T-cell (primary cell): ENCODE measurements at regions not wholly inside any gene's neighbourhood (a gene's known extent, or its start where the extent isn't known, plus 50 kb on each side); places are given as distances from the start of the nearest gene placed in this dataset.

Source experiments
- ATAC-seq, 4 experiments: fragments of 200-7000 bp in 3 of 4; fragments of 150-1000 bp in 1 of 4; cut with Tn5 transposase; replicated peaks in 1 of 4; 1 replicate in 3 of 4; 2 replicates in 1 of 4; pipeline ENCODE4 v1.10.0; 2021; ENCODE audit warnings: moderate library complexity in 3 of 4, mild to moderate bottlenecking in 2 of 4, moderate number of reproducible peaks in 1 of 4
- CTCF ChIA-PET, 2 donors: fragments of 300-600 bp; sonication (Branson Sonifier 250); formaldehyde crosslinking; loops; one replicate each; lab custom pipeline; 2022; ENCODE audit warnings: antibody characterized with exemption in 2 of 2; lab: Charles Lee
- POLR2A ChIA-PET, 2 donors: fragments of 300-600 bp; sonication (Branson Sonifier 250); formaldehyde crosslinking; loops; one replicate each; lab custom pipeline; 2022; ENCODE audit warnings: antibody characterized with exemption in 2 of 2; lab: Charles Lee
- DNase-seq, 35 experiments: peaks; one replicate each; pipeline versions ENCODE4 v3.0.0 to v3.0.0-alpha.2; 2013 to 2023
- H3K27ac ChIP-seq: one replicate; pipeline ENCODE4 v1.5.1; 2013; ENCODE audit warnings: low read length
- H3K27me3 ChIP-seq, 2 experiments: replicated peaks in 1 of 2; 1 replicate in 1 of 2; 2 replicates in 1 of 2; pipeline versions ENCODE4 v1.6.1 to v1.7.0; 2013; ENCODE audit warnings: low read length in 1 of 2, mixed read lengths in 1 of 2; ENCODE audit not compliant: control insufficient read depth in 2 of 2, insufficient read depth in 2 of 2; ENCODE audit errors: extremely low read depth in 1 of 2
- H3K36me3 ChIP-seq, 2 donors: 1 replicate in 1 of 2; 2 replicates in 1 of 2; pipeline versions ENCODE4 v1.6.1 to v1.7.0; 2013; ENCODE audit warnings: low read length in 1 of 2; ENCODE audit not compliant: control insufficient read depth in 2 of 2, insufficient read depth in 1 of 2; ENCODE audit errors: extremely low read depth in 1 of 2
- H3K4me1 ChIP-seq, 2 experiments: 1 replicate in 1 of 2; 2 replicates in 1 of 2; pipeline versions ENCODE4 v1.6.1 to v1.7.0; 2013; ENCODE audit warnings: low read length in 2 of 2, mixed read lengths in 1 of 2; ENCODE audit not compliant: insufficient read depth in 2 of 2, control insufficient read depth in 1 of 2; ENCODE audit errors: extremely low read depth in 1 of 2
- H3K4me3 ChIP-seq, 2 donors: 1 replicate in 1 of 2; 2 replicates in 1 of 2; pipeline versions ENCODE4 v1.5.1 to v1.7.0; 2013; ENCODE audit warnings: mild to moderate bottlenecking in 2 of 2, low read length in 1 of 2, moderate library complexity in 1 of 2; ENCODE audit not compliant: control insufficient read depth in 1 of 2; ENCODE audit errors: extremely low read depth in 1 of 2
- H3K9me3 ChIP-seq: 2 replicates; pipeline ENCODE4 v1.7.0; 2013
- H3K27ac Mint-ChIP-seq, 2 donors: one replicate each; pipeline ENCODE4 v1.8.0; 2020 to 2021; ENCODE audit warnings: mild to moderate bottlenecking in 2 of 2, mixed read lengths in 2 of 2
- H3K27me3 Mint-ChIP-seq, 2 donors: one replicate each; pipeline ENCODE4 v1.8.0; 2021 to 2022; ENCODE audit warnings: mixed read lengths in 2 of 2
- H3K36me3 Mint-ChIP-seq: one replicate; pipeline ENCODE4 v1.8.0; 2021; ENCODE audit warnings: mixed read lengths
- H3K4me1 Mint-ChIP-seq, 3 donors: one replicate each; pipeline ENCODE4 v1.8.0; 2020 to 2022; ENCODE audit warnings: mixed read lengths in 3 of 3, mild to moderate bottlenecking in 1 of 3
- H3K4me3 Mint-ChIP-seq, 3 donors: one replicate each; pipeline ENCODE4 v1.8.0; 2020 to 2022; ENCODE audit warnings: mild to moderate bottlenecking in 3 of 3, mixed read lengths in 3 of 3, moderate library complexity in 3 of 3
- H3K9me3 Mint-ChIP-seq, 3 donors: one replicate each; pipeline ENCODE4 v1.8.0; 2020 to 2022; ENCODE audit warnings: mixed read lengths in 3 of 3
- WGBS: methylation state at CpG from one replicate; pipeline ENCODE4 v1.1.5; 2013; ENCODE audit warnings: missing lambda C conversion rate; ENCODE audit not compliant: insufficient coverage; 5-methylcytosine and 5-hydroxymethylcytosine counted together

DNA sequence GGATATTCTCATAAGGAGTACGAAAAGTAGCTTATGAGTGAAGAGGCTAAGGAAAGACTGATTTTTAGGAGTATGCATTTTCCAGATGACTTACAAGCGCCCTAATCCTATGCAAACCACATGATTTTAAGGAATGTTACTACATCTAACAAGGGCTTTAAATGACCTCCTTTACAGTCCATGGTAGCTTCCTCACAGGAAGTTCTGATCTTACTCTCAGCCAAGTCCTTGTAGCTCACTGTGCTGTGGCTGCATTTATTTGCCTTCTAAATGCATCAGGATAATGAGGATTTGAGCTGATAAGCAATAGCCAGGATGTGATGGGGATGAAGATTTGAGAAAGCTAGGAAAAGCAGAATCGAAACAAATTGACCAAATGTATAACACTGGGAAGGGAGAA lies 896.0 kb downstream of the MCTP2 start:
- CTCF ChIA-PET: no interaction called here
- Mint-ChIP-seq H3K36me3 (no peaks in the 10 kb centered on the region), H3K27me3 (peaks cover 2 to 6% of the 10 kb centered on the region in 2 donors), H3K27ac (no peak overlapping the region), H3K4me3 (no peak overlapping the region), H3K4me1 (no peaks in the 10 kb centered on the region), H3K9me3 (no peaks in the 10 kb centered on the region)
- no peak for DNase-seq
- no peaks in the 10 kb centered on the region for H3K27me3 ChIP-seq
- H3K4me3 ChIP-seq: no peak overlapping the region
- no CpG with 5 or more reads among the region's 3 CpGs for whole genome bisulfite sequencing
- POLR2A ChIA-PET: no interaction called here
- no peaks in the 10 kb centered on the region for H3K9me3 ChIP-seq
- H3K4me1 ChIP-seq: no peaks in the 10 kb centered on the region
- no peak overlapping the region for H3K27ac ChIP-seq
- no peak for ATAC-seq
- H3K36me3 ChIP-seq: no peaks in the 10 kb centered on the region

DNA sequence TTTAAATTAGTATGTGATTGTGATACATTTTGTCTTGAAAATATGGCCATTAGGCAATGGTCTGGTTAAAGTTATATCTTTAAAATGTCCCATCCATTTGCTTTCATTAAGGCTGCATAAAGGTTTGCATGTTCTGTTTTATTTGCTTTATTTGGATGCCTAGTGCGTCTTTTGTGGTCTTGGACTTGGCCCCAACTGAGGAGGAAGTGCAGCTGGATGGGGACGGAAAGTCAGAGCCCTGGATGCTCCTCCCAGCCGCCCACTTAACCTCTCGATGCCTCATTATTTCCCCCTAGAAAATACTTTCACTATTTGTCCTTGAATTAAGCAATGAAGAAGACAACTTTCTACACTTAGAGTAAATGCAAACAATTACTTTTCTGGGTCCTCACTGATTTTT lies 898.2 kb downstream of the MCTP2 start:
- Mint-ChIP-seq H3K36me3 (no peaks in the 10 kb centered on the region), H3K4me1 (no peaks in the 10 kb centered on the region), H3K4me3 (no peak overlapping the region), H3K27ac (no peak overlapping the region), H3K9me3 (no peaks in the 10 kb centered on the region), H3K27me3 (peaks cover 2 to 6% of the 10 kb centered on the region in 2 donors)
- DNase-seq (no peak), ATAC-seq (no peak)
- WGBS: no CpG with 5 or more reads among the region's 4 CpGs
- H3K4me1 ChIP-seq: no peaks in the 10 kb centered on the region
- no peak overlapping the region for H3K4me3 ChIP-seq
- H3K9me3 ChIP-seq: no peaks in the 10 kb centered on the region
- no peaks in the 10 kb centered on the region for H3K27me3 ChIP-seq
- H3K27ac ChIP-seq: no peak overlapping the region
- H3K36me3 ChIP-seq: no peaks in the 10 kb centered on the region
- ChIA-PET POLR2A (no interaction called here), CTCF (no interaction called here)

DNA sequence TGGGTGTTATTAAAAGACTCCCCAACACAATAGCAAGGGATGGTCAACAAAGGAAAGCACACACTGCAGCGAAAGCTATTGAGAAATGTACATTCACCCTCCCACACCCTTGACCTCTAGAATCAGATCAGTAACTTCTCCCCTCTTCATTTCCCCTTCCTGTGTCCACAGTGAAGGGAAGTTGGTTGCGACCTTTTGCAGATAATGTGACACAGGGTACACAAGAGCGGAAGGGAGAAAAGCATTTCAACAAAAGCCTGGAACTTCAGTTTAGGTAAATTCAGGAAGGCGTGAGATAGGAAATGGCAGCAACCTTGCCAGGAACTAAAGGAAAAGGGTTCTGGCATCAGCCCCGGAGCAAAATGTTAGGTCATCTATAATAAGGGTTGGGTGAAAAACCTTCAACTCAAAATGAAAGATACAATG lies 899.8 kb downstream of the MCTP2 start:
- ATAC-seq (no peak), DNase-seq (no peak)
- Mint-ChIP-seq H3K4me1 (no peaks in the 10 kb centered on the region), H3K36me3 (no peaks in the 10 kb centered on the region), H3K27ac (no peak overlapping the region), H3K4me3 (no peak overlapping the region), H3K9me3 (peaks cover 0 to 3% (median under 1%) of the 10 kb centered on the region in 3 donors), H3K27me3 (peaks cover 0 to 6% of the 10 kb centered on the region in 2 donors)
- H3K36me3 ChIP-seq: no peaks in the 10 kb centered on the region
- no peaks in the 10 kb centered on the region for H3K4me1 ChIP-seq
- no peaks in the 10 kb centered on the region for H3K9me3 ChIP-seq
- POLR2A ChIA-PET: no interaction called here
- H3K27me3 ChIP-seq: no peaks in the 10 kb centered on the region
- CTCF ChIA-PET: no interaction called here
- WGBS: no CpG with 5 or more reads among the region's 5 CpGs
- H3K4me3 ChIP-seq: no peak overlapping the region
- H3K27ac ChIP-seq: no peak overlapping the region

DNA sequence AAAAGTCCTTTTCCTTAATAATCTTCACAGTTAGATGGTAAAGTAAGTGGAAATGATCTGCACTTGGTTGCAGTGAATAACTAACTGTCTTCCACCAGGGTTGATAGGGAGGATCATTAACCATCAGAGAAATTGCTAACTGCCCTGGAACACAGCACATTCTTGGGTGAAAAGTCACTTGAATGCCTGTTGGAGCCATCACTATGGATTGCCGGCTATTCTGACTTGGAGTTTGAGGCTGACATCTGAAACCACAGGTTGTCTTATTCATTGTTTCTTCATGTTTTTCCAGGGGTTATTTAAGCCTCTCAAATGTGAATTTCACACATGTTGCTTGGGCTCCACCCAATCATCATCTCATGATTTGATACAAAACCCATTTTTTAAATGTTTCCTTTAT lies 901.4 kb downstream of the MCTP2 start:
- Histone ChIP-seq H3K4me1 (no peaks in the 10 kb centered on the region), H3K27me3 (no peaks in the 10 kb centered on the region), H3K27ac (no peak overlapping the region), H3K4me3 (no peak overlapping the region), H3K36me3 (no peaks in the 10 kb centered on the region), H3K9me3 (no peaks in the 10 kb centered on the region)
- Mint-ChIP-seq H3K4me3 (no peak overlapping the region), H3K36me3 (no peaks in the 10 kb centered on the region), H3K4me1 (no peaks in the 10 kb centered on the region), H3K27ac (no peak overlapping the region), H3K27me3 (peaks cover 0 to 6% of the 10 kb centered on the region in 2 donors), H3K9me3 (peaks cover 0 to 12% (median 8%) of the 10 kb centered on the region in 3 donors)
- POLR2A ChIA-PET: no interaction called here
- no peak for ATAC-seq
- WGBS: 100% methylated on average over 1 of the region's 1 CpG
- DNase-seq: no peak
- CTCF ChIA-PET: no interaction called here

DNA sequence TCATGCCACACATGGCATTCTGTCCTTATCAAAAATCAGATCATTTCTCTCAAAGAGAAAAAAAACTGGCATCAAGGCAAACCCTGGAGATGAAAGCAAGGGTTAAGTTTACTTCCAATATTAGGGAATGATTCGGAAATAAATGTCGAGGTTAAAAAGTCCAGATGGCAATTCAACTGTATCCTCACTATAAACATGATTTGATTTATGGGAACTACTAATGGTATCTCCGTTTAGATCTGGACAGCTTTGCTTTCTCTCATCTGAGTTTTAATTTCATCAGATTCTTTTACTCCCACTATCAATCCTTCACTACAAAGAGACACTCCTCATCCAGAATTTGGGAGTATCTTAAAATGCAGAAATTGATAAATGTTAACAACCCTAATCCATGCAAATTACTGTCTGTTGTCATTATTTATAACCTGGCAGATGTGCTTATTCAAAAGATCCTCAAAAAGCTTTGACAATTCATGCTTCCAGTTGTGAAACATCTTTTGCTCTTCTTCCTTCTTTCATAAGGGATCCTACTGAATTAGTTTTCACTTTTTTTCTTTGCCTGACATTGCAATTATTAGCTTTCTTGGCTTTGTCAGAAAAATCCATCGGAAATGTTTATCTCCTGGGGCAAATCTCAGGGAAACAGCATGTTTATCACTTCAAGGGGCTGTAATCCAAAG lies 903.2 kb downstream of the MCTP2 start:
- Histone ChIP-seq H3K9me3 (no peaks in the 10 kb centered on the region), H3K36me3 (no peaks in the 10 kb centered on the region), H3K4me1 (no peaks in the 10 kb centered on the region), H3K27ac (no peak overlapping the region), H3K27me3 (no peaks in the 10 kb centered on the region), H3K4me3 (no peak overlapping the region)
- Mint-ChIP-seq H3K4me3 (no peak overlapping the region), H3K9me3 (peaks cover 0 to 12% (median 8%) of the 10 kb centered on the region in 3 donors), H3K27ac (no peak overlapping the region), H3K4me1 (no peaks in the 10 kb centered on the region), H3K27me3 (peaks cover 0 to 6% of the 10 kb centered on the region in 2 donors), H3K36me3 (no peaks in the 10 kb centered on the region)
- POLR2A ChIA-PET: no interaction called here
- WGBS: no CpG with 5 or more reads among the region's 4 CpGs
- no peak for DNase-seq
- no peak for ATAC-seq
- CTCF ChIA-PET: no interaction called here

DNA sequence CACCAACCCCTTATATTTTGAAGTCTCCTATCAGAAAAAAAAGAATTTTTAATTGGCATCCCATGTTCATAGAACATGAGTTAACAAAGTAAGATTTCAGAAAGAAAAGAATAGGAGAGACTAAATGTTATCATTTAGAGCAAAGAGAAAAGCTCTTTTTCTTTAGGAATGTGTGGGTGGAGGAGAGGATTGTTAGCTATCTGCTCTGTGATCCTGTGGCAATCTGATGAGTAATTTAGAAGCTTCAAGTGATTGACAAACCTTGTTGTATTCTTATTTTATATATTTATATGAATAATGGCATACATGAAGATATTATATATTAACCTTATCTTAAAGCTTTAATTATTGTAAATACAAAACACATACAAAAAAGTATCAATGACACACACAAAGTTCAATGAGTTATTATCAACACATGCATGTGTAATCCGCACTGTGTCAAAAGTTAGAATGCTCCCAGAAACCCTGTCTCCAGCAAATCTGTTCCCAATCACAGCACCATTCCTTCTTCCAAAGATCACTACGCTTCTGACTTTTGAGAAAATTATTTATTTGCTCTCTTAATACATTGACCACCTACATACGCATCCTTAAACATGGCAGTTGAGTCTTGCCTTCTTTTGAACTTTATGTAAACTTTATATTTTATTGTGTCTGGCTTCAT lies 907.4 kb downstream of the MCTP2 start:
- ATAC-seq: no peak
- Histone ChIP-seq H3K9me3 (no peaks in the 10 kb centered on the region), H3K4me3 (no peak overlapping the region), H3K27ac (no peak overlapping the region), H3K36me3 (no peaks in the 10 kb centered on the region), H3K27me3 (no peaks in the 10 kb centered on the region), H3K4me1 (no peaks in the 10 kb centered on the region)
- Mint-ChIP-seq H3K4me3 (no peak overlapping the region), H3K9me3 (peaks cover 0 to 12% (median 8%) of the 10 kb centered on the region in 3 donors), H3K36me3 (no peaks in the 10 kb centered on the region), H3K27me3 (no peaks in the 10 kb centered on the region), H3K4me1 (no peaks in the 10 kb centered on the region), H3K27ac (no peak overlapping the region)
- CTCF ChIA-PET: no interaction called here
- DNase-seq: no peak
- 94% methylated on average over 1 of the region's 3 CpGs for WGBS
- POLR2A ChIA-PET: no interaction called here
